Amniotic epithelial cell (primary cell): ENCODE measurements at regions not wholly inside any gene's neighbourhood (a gene's known extent, or its start where the extent isn't known, plus 50 kb on each side); places are given as distances from the start of the nearest gene placed in this dataset.

Experiments
- DNase-seq: peaks from one replicate; pipeline ENCODE4 v3.0.0-alpha.2; 2010; ENCODE audit warnings: low read depth

GRCh38 chr3:193962986-193963685, 172.8 kb upstream of the HES1 start:
- DNase-seq: peak; percentile 57

- DNase-seq: no peak
Observed at GRCh38 chr3:193963808-193964516, 172.0 kb upstream of the HES1 start.

- DNase-seq: no peak
Observed at GRCh38 chr3:193964517-193964880, 171.4 kb upstream of the HES1 start.

GRCh38 chr3:193968380-193968974, 167.5 kb upstream of the HES1 start:
- no peak for DNase-seq

- peak; percentile 59 for DNase-seq
Observed at GRCh38 chr3:193970131-193970772, 165.7 kb upstream of the HES1 start.

- DNase-seq: no peak
Observed at GRCh38 chr3:193970773-193971206, 165.2 kb upstream of the HES1 start.

- DNase-seq: peak; percentile 15
Observed at GRCh38 chr3:193971261-193971751, 164.6 kb upstream of the HES1 start.

- no peak for DNase-seq
Observed at GRCh38 chr3:193971966-193972365, 164.0 kb upstream of the HES1 start.

- peak; percentile 91 for DNase-seq
Observed at GRCh38 chr3:193972832-193973231, 163.1 kb upstream of the HES1 start.

GRCh38 chr3:193974191-193974652, 161.7 kb upstream of the HES1 start:
- DNase-seq: peak; percentile 52

GRCh38 chr3:193974671-193975535, 161.0 kb upstream of the HES1 start:
- peak; percentile 60 for DNase-seq

GRCh38 chr3:193977622-193978021, 158.3 kb upstream of the HES1 start:
- DNase-seq: no peak

- DNase-seq: no peak
Observed at GRCh38 chr3:193978030-193978429, 157.9 kb upstream of the HES1 start.

GRCh38 chr3:193978486-193978885, 157.5 kb upstream of the HES1 start:
- peak; percentile 89 for DNase-seq

GRCh38 chr3:193980326-193980725, 155.6 kb upstream of the HES1 start:
- DNase-seq: no peak

GRCh38 chr3:193980905-193981304, 155.0 kb upstream of the HES1 start:
- no peak for DNase-seq

GRCh38 chr3:193981504-193981903, 154.4 kb upstream of the HES1 start:
- DNase-seq: no peak

GRCh38 chr3:193982258-193982659, 153.7 kb upstream of the HES1 start:
- no peak for DNase-seq

- DNase-seq: no peak
Observed at GRCh38 chr3:193983846-193984818, 151.8 kb upstream of the HES1 start.

GRCh38 chr3:193984876-193985275, 151.1 kb upstream of the HES1 start:
- no peak for DNase-seq
